ENCODE measurements at regions not wholly inside any gene's neighbourhood (a gene's known extent, or its start where the extent isn't known, plus 50 kb on each side); places are given as distances from the start of the nearest gene placed in this dataset.
"Not testable (repeated sequence)": the region's sequence is repeated elsewhere in the genome, so short reads cannot be mapped to it uniquely, and the experiment has no call there.

GRCh38 chr7:73170902-73171301, 85.1 kb upstream of the SPDYE9 start:
- DNase-seq = not testable (repeated sequence)

GRCh38 chr7:73170415-73170814, 84.6 kb upstream of the SPDYE9 start:
- not testable (repeated sequence) for DNase-seq

DNA sequence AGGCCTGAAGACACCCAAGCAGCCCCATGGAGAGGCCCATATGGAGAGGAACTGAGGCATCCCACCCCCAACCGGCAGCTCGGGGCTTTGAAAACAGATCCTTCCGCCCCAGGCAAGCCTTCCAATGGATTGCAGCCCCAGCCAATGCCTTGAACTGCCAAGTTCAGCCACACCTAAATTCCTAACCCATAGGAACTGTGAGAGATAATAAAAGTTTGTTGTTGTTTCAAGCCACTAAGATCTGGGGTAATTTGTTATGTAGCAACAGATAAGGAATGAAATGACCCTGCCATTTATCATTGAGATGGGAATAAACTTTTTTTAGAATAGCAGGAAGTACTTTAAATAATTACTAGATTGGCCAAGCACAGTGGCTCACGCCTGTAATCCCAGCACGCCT, 80.3 kb upstream of the SPDYE9 start:
- not testable (repeated sequence) for DNase-seq

GRCh38 chr7:73162680-73163079, 76.8 kb upstream of the SPDYE9 start:
- not testable (repeated sequence) for DNase-seq

GRCh38 chr7:73161727-73162126, 75.9 kb upstream of the SPDYE9 start:
- not testable (repeated sequence) for DNase-seq

DNA sequence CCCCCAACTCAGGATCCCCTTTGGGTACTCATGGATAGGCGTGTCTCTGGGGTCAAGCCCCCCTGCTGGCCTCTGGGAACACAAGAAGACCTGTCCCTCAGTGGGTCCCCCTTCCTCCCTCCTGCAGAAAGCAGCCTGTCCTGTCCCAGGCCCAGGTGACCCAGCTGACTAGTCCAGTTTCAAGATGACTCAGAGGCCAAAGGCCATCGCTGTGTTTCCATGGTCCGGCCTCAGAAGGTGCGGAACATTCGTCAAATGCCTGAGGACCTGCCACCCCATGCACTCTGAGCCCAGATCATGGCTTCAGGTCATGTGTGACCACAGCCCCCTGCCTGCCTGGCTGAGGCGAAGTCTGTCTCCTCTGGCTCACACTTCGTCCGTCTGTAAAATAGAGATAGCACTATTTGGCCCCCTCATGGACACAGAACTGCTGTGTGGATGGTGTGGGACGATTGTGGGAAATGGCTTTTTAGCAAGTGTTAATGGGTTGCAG, 71.4 kb upstream of the SPDYE9 start:
- not testable (repeated sequence) for DNase-seq

DNA sequence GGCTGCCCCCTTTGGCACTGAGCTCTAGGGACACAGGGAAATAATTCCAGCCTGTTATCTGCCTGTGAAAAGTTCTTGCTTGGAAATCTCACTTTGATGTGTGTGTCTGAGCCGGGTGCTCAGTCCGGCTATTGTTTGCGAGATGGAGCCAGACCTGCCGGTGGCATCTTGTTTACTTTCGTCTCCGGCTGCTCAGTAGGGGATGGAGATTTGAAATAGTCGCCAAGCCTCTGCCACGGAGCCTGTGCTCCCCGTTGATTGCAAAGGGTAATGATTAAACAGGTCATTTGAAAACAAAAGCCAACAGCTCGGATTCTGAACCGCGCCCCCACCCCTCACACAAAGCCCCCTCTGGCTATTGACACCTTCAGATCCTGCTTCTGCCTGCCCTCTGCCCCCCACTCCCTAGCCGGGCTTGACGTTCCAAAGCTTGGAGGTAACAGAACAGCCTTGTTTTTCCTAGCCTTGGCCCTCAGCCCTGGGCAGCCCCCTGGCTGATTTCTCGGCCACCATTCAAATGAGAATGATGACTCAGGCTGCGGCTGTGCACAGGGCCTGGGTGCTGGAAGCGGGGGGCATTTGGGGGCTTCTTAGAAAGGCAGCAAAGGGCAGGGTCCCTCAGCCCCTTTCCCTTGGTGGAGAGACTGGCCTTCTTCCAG, 70.8 kb upstream of the SPDYE9 start:
- not testable (repeated sequence) for DNase-seq

GRCh38 chr7:73154586-73155038, 68.8 kb upstream of the SPDYE9 start:
- peak; percentile 74 for DNase-seq

DNA sequence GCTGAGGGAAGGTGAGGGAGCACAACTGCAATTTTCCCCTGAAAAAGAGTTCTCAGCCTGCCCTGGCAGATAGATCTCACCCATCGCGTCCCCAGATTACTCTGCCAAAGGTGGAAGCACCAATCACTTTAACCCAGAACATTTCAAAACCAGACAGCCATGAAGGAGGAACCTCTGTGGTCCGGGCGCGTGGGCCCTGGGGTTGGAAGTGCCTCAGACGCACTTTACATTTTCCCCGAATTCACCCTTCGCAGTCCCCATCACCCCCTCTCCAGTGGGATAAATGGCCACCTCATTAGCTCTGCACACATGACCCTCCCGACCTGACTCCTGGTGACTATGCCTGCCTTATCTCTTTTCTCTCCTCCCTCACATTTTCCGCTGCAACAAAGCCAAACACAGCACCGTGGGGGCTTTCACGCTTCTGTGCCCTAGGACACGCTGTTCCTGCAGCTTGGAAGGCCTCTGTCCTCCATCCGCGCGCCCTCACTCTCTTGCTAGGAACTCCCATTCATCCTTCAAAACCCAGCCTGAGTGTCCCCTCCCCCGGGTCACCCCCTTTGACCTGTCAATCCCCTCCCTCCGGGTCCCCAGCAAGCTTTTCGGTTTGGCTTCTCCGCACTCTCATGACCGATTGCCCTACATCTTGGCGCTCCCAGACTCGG, 68.2 kb upstream of the SPDYE9 start:
- not testable (repeated sequence) for DNase-seq

DNA sequence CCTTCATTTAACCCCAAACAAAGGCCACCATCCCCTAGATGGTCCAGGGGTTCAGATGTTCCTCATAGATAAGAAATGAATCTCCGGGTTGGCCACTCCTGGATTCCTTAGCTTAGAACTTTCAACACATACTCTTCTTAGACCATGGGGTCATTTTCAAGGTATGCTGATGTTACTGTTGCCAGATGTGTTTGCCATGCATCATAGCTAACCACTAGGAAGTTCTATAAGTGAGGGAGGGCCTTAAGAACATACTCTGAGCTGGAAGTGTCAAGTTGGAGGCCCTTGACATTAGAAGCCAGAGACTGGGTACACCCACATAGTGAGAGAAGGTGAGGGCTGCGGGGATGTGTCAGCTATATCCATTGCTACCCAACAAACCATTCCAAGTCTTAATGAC, 62.7 kb upstream of the SPDYE9 start:
- DNase-seq = not testable (repeated sequence)

- not testable (repeated sequence) for DNase-seq
Measured at GRCh38 chr7:73147681-73148080, 61.8 kb upstream of the SPDYE9 start.

- DNase-seq = not testable (repeated sequence)
Measured at GRCh38 chr7:73143993-73144392, 58.2 kb upstream of the SPDYE9 start.

GRCh38 chr7:73137922-73138321, 52.1 kb upstream of the SPDYE9 start:
- DNase-seq = not testable (repeated sequence)

All from activated CD4-positive, alpha-beta T cell treated with anti-CD3 and anti-CD28 coated beads, Interleukin-2, amount 50 U/mL, for 16 hours (primary cell).